ENCODE measurements at regions not wholly inside any gene's neighbourhood (a gene's known extent, or its start where the extent isn't known, plus 50 kb on each side); places are given as distances from the start of the nearest gene placed in this dataset.
"Not testable (repeated sequence)": the region's sequence is repeated elsewhere in the genome, so short reads cannot be mapped to it uniquely, and the experiment has no call there.

DNA sequence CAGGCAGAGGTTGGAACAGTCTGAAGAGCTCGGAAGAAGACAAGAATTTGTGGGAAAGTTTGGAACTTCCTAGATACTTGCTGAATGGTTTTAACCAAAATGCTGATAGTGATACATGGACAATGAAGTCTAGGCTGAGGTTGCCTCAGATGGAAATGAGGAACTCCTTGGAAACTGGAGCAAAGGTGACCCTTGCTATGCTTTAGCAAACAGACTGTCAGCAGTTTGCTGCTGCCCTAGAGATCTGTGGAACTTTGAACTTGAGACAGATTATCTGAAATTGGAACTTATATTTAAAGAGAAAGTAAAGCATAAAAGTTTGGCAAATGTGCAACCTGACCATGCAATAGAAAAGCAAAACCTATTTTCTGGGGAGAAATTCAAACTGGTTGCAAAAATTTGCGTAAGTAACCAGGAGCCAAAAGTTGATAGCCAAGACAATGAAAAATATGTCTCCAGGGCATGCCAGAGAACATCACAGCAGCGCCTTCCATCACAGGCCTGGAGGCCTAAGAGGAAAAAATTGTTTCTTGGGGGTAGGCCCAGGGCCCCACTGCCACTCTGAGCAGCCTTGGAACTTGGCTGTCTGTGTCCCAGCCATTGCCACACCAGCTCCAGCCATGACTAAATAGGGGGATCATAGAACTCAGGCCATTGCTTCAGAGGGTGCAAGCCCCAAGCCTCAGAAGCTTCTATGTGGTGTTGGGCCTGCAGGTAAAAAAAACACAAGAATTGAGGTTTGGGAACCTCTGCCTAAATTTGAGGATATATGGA, 675.3 kb downstream of the LTN1 start:
- Histone ChIP-seq H3K27ac (no peak overlapping the region), H3K4me1 (replicated peaks in 1 of 2) (no peaks in the 10 kb centered on the region), H3K4me3 (no peak overlapping the region)
- in situ Hi-C loops (cut with MboI; ENCODE audit: low pct_unique_long_range_greater_than_20kb in 2 of 9, low sequenced_read_pairs in 9 of 9, unreplicated experiment in 9 of 9), result no loop called here
- 40 to 100% (median 82%) methylated on average over 1 to 3 of the region's 3 CpGs; no CpG with 5 or more reads in 3 of the 10 experiments for WGBS, 10 experiments
- ATAC-seq (replicated peaks in 6 of 8), result no peak

DNA sequence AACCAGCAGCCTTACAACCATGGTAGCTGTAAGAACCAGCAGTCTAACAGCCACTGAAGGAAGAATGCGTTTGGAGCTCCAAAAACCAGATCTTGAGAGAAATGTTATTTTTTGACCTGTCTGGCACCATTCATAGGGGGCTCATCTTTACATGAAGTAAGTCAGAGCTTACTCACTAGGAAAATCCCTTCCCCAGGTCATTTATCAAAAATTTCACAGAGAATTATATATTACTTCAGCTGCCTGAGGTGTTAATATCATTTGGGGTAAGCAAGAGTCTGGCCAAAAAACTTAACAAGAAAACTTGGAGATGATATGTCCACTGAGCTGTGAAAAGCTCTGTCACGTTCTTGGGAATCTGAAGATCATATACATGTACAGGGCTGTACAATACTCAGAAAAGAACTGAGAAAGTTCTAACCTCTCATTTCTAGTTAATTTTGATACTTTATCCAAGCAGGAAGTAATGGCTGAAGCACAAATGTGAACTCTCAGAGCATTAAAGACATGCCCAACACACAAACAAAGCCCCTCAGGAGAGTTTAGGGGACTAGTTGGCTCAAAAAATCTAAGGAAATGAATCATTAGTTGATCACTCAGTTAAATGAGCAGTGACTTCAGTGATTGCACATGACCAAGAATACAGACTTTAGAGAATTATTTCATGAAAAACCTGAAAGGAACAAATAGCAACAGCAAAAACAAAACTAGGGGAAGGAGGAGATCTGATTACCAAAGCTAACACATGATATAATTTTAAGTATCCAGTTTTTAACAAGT, 681.1 kb downstream of the LTN1 start:
- H3K27ac ChIP-seq, result no peak overlapping the region
- in situ Hi-C loops (cut with MboI; ENCODE audit: low pct_unique_long_range_greater_than_20kb in 2 of 9, low sequenced_read_pairs in 9 of 9, unreplicated experiment in 9 of 9), result no loop called here
- WGBS, 10 experiments, result 67 to 100% (median 85%) methylated on average over 1 to 2 of the region's 2 CpGs
- H3K4me3 ChIP-seq, result no peak overlapping the region
- no peak for ATAC-seq (replicated peaks in 6 of 8)
- no peaks in the 10 kb centered on the region for H3K4me1 ChIP-seq (replicated peaks in 1 of 2)

DNA sequence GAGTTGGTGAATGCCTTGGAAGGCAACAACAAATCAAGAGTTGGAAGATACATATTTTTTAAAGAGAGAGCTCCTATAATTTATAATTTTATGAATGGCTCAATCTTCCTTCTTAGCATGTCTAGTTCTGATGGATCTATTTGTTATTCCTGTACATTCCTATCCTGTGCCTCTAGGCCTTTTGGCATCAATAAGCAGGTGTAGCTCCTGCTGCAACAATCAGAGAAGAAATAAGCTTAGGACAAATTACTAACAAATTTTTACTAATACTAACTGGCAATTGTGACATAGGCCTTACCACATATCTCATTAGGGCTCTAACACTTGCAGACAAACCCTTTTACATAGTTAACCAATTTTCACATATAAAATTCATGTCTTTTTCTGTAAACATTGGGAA, 682.0 kb downstream of the LTN1 start:
- ATAC-seq (replicated peaks in 6 of 8), result peak in 1 of 8 experiments; percentile 17
- no peak overlapping the region for H3K27ac ChIP-seq
- H3K4me3 ChIP-seq, result no peak overlapping the region
- in situ Hi-C loops (cut with MboI; ENCODE audit: low pct_unique_long_range_greater_than_20kb in 2 of 9, low sequenced_read_pairs in 9 of 9, unreplicated experiment in 9 of 9), result no loop called here
- H3K4me1 ChIP-seq (replicated peaks in 1 of 2), result no peaks in the 10 kb centered on the region

DNA sequence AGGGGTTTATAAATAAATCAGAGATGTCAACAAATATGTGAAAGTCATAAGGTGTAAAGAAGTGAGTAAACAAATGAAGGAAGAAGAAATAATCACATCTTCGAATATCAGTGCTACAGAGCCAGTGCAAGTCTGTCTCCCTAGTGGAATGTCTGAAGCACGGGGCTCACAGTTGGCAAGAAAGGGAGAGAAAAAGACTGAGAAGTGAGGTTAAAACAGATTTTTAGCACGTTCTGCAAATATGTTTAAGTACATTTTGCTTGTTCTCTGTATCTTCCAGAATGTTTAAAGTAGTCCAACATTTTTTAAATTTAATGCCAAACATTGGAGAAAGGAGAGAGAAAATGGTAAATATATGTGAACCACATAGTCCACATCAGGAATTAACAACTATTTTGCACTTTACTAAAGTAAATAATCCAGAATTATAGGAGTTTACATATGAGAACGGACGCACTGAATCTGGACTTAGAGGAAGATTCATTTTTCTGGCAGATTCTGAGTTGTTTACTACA, 682.4 kb downstream of the LTN1 start:
- in situ Hi-C loops (cut with MboI; ENCODE audit: low pct_unique_long_range_greater_than_20kb in 2 of 9, low sequenced_read_pairs in 9 of 9, unreplicated experiment in 9 of 9), result no loop called here
- WGBS, 10 experiments, result 38 to 97% (median 72%) methylated on average over 3 to 5 of the region's 5 CpGs
- no peaks in the 10 kb centered on the region for H3K4me1 ChIP-seq (replicated peaks in 1 of 2)
- no peak for ATAC-seq (replicated peaks in 6 of 8)
- H3K27ac ChIP-seq, result no peak overlapping the region
- H3K4me3 ChIP-seq, result no peak overlapping the region

DNA sequence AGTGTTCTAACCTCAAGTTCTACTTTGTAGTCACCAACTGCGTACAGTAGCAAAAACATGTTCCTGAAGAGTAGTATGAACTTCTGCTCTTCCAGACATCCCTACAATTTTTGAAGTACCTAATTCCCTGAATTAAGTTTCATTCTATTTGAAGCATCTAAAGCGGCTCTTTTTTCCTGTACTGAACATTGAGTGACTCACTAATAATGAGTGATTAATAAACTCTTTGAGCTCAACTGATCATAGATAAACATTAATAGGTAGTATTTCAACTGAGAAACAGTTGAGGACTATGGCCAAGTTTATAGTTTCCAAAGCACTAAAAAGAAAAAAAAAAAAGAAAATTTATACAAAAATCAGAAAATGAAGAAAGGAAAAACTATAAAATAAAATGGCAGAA, 683.1 kb downstream of the LTN1 start:
- 85 to 100% (median 98%) methylated on average over 1 to 2 of the region's 2 CpGs for WGBS, 10 experiments
- H3K4me1 ChIP-seq (replicated peaks in 1 of 2), result no peaks in the 10 kb centered on the region
- no peak overlapping the region for H3K27ac ChIP-seq
- no peak overlapping the region for H3K4me3 ChIP-seq
- ATAC-seq (replicated peaks in 6 of 8), result no peak
- in situ Hi-C loops (cut with MboI; ENCODE audit: low pct_unique_long_range_greater_than_20kb in 2 of 9, low sequenced_read_pairs in 9 of 9, unreplicated experiment in 9 of 9), result no loop called here

DNA sequence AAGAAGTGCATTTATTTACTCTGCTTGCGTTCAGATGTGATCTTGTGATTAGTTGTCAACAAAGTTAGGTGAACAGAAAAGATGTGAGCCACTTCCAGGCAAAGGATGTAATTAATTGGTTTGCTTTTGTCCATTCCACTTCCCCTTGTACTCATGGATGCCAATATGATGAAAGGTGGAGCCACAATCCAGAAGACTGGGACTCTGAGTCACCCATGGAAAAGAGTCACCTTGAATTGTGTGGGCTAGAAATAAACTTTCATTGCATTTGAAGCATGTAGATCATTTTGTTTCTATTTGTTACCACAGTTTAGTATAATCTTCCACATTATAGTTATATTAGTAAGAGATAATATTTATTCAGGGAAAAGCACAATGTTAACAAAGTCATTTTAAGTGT, 684.2 kb downstream of the LTN1 start:
- in situ Hi-C loops (cut with MboI; ENCODE audit: low pct_unique_long_range_greater_than_20kb in 2 of 9, low sequenced_read_pairs in 9 of 9, unreplicated experiment in 9 of 9), result no loop called here
- no peak for ATAC-seq (replicated peaks in 6 of 8)
- H3K4me3 ChIP-seq, result no peak overlapping the region
- no peaks in the 10 kb centered on the region for H3K4me1 ChIP-seq (replicated peaks in 1 of 2)
- 86 to 100% (median 100%) methylated on average over 1 of the region's 1 CpG; no CpG with 5 or more reads in 6 of the 10 experiments for WGBS, 10 experiments
- no peak overlapping the region for H3K27ac ChIP-seq

DNA sequence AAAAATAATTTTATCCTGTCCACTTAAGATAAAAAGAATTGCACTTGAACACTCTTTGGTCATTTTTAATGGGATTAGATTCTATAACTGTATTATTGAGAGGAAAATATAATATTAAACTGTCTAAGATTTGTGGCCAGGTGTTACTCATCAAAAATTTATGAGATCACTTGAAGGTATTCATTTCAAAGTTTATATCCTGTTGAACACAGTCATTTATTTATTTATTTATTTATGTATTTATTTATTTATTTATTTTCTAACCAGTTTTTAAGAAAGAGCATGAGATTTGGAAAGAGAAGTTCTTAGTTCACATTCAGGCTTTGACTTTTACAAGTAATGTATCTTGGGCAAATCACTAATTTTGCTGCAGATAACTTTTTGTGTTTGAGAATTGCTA, 692.7 kb downstream of the LTN1 start:
- no peak overlapping the region for H3K27ac ChIP-seq
- no peak for ATAC-seq (replicated peaks in 6 of 8)
- in situ Hi-C loops (cut with MboI; ENCODE audit: low pct_unique_long_range_greater_than_20kb in 2 of 9, low sequenced_read_pairs in 9 of 9, unreplicated experiment in 9 of 9), result no loop called here
- no peak overlapping the region for H3K4me3 ChIP-seq
- H3K4me1 ChIP-seq (replicated peaks in 1 of 2), result no peaks in the 10 kb centered on the region

DNA sequence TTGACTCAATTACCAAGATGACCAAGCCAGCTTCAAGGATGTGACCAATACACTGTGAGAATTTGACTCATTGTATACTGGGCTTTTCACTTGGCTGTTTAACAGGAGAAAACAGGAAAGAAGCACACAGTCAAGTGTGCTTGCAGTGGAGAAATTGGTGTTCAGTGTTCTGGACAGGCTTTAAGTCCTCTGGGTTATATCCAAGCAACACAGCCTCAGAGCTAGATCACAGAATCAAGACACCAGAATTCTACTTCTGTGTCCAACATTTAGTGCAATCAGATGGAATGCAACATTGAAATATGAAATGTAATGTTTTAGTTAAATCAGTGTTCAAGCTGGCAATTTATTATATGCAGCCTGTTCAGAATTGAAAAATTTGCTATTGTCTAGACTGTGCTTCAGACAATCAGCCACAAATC, 694.4 kb downstream of the LTN1 start:
- Histone ChIP-seq H3K4me3 (no peak overlapping the region), H3K4me1 (replicated peaks in 1 of 2) (no peaks in the 10 kb centered on the region), H3K27ac (no peak overlapping the region)
- in situ Hi-C loops (cut with MboI; ENCODE audit: low pct_unique_long_range_greater_than_20kb in 2 of 9, low sequenced_read_pairs in 9 of 9, unreplicated experiment in 9 of 9), result no loop called here
- no peak for ATAC-seq (replicated peaks in 6 of 8)

DNA sequence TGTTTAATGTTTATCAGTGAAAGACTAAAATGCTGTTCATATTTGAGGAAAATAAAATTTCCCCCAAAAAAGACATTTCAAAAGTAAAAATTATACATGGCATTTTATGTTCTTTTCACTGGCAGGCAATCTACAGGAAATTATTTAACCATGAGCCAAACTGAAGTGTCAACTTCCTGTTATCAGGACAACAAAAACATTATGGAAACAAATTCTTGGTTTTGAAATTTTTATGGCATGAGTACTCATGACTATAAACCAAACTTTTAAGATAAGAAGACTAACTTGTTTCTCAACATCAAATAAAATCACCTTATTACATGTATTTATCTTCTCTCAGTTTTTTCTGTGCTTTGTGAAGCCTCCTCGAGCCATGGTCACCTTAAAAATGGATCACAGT, 698.6 kb downstream of the LTN1 start:
- Histone ChIP-seq H3K4me1 (replicated peaks in 1 of 2) (no peaks in the 10 kb centered on the region), H3K4me3 (no peak overlapping the region), H3K27ac (no peak overlapping the region)
- ATAC-seq (replicated peaks in 6 of 8), result no peak
- WGBS, 10 experiments, result 22 to 83% (median 60%) methylated on average over 1 of the region's 1 CpG; no CpG with 5 or more reads in 1 of the 10 experiments
- in situ Hi-C loops (cut with MboI; ENCODE audit: low pct_unique_long_range_greater_than_20kb in 2 of 9, low sequenced_read_pairs in 9 of 9, unreplicated experiment in 9 of 9), result no loop called here

DNA sequence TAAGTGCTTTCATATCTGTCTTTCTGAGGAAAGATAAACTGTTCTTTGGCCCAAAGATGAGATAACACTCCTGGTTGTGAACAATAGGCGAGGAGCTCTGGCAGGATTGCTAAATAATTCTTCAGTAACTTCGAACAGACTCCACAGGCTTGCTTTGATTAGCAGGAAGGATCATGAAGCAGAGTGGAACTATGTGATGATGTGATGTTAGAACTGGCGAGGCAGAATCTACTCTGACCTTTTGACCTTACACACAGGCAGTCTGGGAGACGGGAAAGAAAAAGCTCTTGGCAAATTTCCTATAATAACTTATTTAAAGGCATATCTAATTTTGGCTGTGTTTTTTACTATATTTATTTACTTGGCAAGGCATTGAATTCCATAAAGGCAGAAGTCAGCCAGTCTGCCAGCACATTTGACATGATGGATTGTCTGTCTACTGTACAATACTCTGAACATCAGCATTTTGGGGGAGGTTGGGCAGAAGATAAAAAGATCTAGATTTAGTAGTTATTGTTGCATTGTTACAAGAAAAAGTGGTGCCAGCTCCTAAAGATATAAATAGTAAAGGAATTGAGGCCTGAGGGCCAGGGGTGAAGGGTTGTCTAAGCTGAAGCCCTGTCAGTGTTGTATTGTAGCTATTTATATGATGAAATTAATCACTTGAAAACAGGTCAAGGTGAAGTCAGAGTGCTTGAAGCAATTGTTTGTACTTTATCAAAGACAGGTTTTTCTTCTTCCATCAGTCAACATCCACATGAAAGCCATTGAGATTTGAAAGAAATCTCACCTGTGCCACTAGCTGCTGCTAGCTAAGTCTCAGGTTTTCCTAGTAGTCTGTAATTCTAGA, 708.8 kb downstream of the LTN1 start:
- in situ Hi-C loops (cut with MboI; ENCODE audit: low pct_unique_long_range_greater_than_20kb in 2 of 9, low sequenced_read_pairs in 9 of 9, unreplicated experiment in 9 of 9), result no loop called here
- peak in 5 of 8 experiments; percentile 30 to 82 (median 62) for ATAC-seq (replicated peaks in 6 of 8)
- H3K27ac ChIP-seq, result no peak overlapping the region
- H3K4me1 ChIP-seq (replicated peaks in 1 of 2), result peaks cover 6 to 12% of the 10 kb centered on the region in 2 donors
- 0 to 80% (median 31%) methylated on average over 1 to 4 of the region's 4 CpGs; no CpG with 5 or more reads in 1 of the 10 experiments for WGBS, 10 experiments
- no peak overlapping the region for H3K4me3 ChIP-seq

DNA sequence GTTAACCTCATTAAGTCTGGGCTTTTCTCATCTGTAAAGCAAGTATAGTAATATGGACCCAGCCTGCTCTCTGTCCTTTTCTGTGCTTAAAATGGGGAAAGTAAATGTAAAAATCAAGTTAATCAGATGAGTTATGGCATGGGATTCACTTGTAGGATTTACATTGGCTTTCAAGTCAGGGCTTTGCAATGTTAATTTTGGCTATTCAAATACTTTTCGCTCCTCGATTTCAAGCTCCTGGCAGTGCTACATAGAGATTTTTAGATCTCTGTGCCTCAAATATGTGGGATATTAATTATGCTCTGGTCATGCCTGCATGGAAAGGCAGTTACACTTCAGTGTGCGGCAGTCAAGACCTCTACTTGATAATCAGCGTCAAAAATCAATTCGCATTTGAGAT, 709.8 kb downstream of the LTN1 start:
- peak in 3 of 8 experiments; percentile 63 to 93 (median 84) for ATAC-seq (replicated peaks in 6 of 8)
- no peak overlapping the region for H3K27ac ChIP-seq
- peaks cover 6 to 12% of the 10 kb centered on the region in 2 donors for H3K4me1 ChIP-seq (replicated peaks in 1 of 2)
- in situ Hi-C loops (cut with MboI; ENCODE audit: low pct_unique_long_range_greater_than_20kb in 2 of 9, low sequenced_read_pairs in 9 of 9, unreplicated experiment in 9 of 9), result no loop called here
- WGBS, 10 experiments, result 7 to 100% (median 58%) methylated on average over 1 to 5 of the region's 5 CpGs
- no peak overlapping the region for H3K4me3 ChIP-seq

DNA sequence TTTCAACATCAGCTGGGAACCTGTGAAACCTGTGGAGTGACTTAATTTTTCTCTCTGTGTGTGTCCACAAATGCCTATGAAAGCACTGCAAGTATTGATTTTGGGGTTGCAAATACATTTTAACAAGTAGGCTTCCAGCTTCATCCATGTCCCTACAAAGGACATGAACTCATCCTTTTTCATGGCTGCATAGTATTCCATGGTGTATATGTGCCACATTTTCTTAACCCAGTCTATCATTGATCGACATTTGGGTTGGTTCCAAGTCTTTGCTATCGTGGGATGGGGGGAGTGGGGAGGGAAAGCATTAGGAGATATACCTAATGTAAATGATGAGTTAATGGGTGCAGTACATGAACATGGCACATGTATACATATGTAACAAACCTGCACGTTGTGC, 711.3 kb downstream of the LTN1 start:
- H3K27ac ChIP-seq; H3K4me3 ChIP-seq; ATAC-seq (replicated peaks in 6 of 8); in situ Hi-C loops (cut with MboI; ENCODE audit: low pct_unique_long_range_greater_than_20kb in 2 of 9, low sequenced_read_pairs in 9 of 9, unreplicated experiment in 9 of 9): not testable (repeated sequence)
- peaks cover 6 to 12% of the 10 kb centered on the region in 2 donors for H3K4me1 ChIP-seq (replicated peaks in 1 of 2)
- 17 to 86% (median 52%) methylated on average over 1 to 3 of the region's 3 CpGs; no CpG with 5 or more reads in 2 of the 10 experiments for WGBS, 10 experiments

DNA sequence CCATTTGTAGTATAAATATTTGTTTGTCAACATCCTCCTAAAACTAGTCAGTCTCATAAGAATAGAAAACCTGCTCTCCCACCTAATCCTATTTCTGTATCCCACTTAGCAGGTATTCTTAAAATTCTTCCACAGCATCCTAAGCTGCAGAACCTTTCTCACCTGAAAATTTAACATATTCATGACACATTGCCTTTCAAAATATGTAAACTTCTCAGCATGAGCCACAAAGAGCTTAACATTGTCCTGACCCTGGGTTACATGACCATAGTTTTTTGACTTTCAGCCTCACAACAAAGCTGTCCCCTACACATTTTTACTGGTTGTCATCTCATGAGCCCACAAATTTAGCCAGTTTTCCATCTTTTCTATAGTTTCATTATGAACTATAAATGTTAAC, 712.1 kb downstream of the LTN1 start:
- no peak overlapping the region for H3K27ac ChIP-seq
- ATAC-seq (replicated peaks in 6 of 8), result no peak
- in situ Hi-C loops (cut with MboI; ENCODE audit: low pct_unique_long_range_greater_than_20kb in 2 of 9, low sequenced_read_pairs in 9 of 9, unreplicated experiment in 9 of 9), result no loop called here

More for the DNA sequence above, 712.1 kb downstream of the LTN1 start:
- peaks cover 6 to 12% of the 10 kb centered on the region in 2 donors for H3K4me1 ChIP-seq (replicated peaks in 1 of 2)
- no peak overlapping the region for H3K4me3 ChIP-seq

Data from motor neuron (in vitro differentiated cells).